GM12874 (cell line): ENCODE measurements at regions not wholly inside any gene's neighbourhood (a gene's known extent, or its start where the extent isn't known, plus 50 kb on each side); places are given as distances from the start of the nearest gene placed in this dataset.

Experiments
- TF ChIP-seq, protein P1 (sequence below): IDR thresholded peaks from 2 replicates; pipeline ENCODE4 v1.5.1; 2011; ENCODE audit warnings: low read depth, mild to moderate bottlenecking, control low read depth, low read length, moderate library complexity; ENCODE audit not compliant: insufficient read depth

DNA sequence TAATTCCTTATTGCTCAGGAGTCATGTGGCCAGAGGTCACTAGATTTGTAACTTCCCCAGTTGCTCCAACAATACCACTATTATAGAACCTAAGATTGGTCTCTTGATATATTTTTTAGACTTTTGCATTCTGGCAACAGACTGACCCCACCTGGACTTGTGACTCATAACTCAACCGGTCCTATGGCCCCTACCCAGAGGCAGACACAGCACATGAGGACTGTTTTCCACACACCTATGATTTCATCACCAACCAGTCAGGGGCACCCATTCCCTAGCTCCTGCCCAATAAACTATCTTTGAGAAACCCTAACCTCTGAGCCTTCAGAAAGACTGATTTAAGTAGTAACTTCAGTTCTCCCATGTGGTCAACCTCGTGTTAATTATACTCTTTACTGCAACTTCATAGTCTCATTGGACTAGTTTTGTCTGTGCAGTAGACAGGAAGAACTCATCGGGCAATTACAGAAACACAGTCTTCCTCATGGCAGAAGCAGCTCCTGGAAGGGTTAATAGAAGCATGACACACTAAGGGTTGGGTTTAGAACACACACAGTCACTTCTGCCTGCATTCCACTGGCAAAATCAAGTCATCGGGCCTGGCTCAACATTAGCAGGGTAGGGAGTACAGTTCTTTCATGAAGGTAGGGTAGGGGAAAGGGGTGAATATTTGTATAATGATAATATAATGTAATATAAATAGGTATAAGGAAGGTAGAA lies 251.8 kb downstream of the UQCRFS1 start:
- TF ChIP-seq, protein P1, sequence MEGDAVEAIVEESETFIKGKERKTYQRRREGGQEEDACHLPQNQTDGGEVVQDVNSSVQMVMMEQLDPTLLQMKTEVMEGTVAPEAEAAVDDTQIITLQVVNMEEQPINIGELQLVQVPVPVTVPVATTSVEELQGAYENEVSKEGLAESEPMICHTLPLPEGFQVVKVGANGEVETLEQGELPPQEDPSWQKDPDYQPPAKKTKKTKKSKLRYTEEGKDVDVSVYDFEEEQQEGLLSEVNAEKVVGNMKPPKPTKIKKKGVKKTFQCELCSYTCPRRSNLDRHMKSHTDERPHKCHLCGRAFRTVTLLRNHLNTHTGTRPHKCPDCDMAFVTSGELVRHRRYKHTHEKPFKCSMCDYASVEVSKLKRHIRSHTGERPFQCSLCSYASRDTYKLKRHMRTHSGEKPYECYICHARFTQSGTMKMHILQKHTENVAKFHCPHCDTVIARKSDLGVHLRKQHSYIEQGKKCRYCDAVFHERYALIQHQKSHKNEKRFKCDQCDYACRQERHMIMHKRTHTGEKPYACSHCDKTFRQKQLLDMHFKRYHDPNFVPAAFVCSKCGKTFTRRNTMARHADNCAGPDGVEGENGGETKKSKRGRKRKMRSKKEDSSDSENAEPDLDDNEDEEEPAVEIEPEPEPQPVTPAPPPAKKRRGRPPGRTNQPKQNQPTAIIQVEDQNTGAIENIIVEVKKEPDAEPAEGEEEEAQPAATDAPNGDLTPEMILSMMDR, result no peak

DNA sequence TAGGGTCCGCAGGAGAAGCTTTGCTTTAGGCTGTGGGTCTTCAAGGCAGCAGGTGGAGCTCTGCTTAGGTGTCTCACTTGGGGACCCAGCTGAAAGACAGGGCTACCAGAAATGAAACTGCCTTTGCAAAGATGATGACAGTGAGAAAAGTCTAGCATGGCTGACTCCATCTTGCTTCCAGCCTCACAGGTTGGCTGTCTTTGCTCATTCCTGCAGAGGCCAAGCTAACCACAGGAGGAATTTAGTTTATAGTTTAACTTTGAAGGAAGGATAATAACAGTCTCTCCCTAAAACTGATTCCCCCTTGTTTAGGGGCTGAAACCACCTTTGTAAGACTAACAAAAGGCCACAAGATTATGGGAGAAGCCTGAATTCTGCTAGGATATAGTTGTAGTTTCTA lies 252.4 kb downstream of the UQCRFS1 start:
- TF ChIP-seq, protein P1, result no peak

DNA sequence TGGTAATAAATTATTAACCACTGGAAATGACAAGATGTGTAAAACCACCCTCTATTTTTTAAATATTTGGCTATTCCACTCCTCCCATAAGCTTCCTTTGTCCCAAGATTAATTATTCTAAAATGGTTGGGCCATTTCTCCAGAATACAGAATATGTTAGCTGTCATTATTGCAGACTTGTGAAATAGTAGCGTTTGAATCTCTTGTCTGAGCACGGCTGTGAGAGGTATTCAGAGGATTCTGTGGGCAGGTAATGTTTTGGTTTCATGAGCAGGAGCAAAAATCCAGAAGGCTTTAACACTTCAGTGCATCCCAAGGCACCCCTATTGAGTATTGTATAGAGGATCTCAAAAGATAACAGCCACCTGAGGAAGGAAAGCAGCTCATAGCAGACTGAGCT lies 256.0 kb downstream of the UQCRFS1 start:
- TF ChIP-seq, protein P1, result no peak

DNA sequence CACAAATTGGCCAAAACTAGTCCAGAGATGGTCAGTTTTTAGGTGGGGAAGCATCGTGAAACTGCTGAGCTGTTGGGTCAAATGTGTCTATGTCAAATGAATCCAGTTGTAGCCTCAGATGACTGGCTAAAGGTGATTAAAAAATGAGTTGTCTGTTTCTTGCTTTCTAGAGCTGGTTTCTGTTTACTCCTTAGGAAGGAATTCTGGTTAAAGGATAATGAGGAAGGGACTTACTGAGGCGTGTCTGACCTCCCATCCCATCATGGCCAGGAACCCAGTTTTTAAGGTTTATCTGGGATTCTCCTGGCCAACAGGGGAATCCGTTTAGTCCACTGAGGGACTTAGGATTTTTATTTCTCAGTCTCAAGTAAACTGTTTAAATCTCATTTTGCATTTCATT lies 256.5 kb downstream of the UQCRFS1 start:
- TF ChIP-seq, protein P1, result no peak

DNA sequence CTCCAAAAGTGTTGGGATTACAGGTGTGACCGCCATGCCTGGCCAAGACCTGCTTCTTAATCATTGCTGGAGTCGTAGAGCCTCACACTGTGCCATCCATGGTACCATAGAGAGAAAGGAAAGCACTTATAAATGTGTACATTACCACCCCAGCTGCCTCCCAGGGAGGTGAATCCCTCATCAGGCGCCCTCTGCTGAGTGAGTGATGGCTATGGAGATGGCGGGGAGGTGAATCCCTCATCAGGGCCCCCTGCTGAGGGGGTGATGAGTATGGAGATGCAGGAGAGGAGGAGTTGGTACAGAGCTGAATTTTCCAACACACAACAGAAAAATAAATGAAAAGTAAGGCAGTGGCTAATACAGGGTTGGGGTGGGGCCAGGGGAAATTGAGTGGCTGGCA lies 263.4 kb downstream of the UQCRFS1 start:
- TF ChIP-seq, protein P1, result no peak

DNA sequence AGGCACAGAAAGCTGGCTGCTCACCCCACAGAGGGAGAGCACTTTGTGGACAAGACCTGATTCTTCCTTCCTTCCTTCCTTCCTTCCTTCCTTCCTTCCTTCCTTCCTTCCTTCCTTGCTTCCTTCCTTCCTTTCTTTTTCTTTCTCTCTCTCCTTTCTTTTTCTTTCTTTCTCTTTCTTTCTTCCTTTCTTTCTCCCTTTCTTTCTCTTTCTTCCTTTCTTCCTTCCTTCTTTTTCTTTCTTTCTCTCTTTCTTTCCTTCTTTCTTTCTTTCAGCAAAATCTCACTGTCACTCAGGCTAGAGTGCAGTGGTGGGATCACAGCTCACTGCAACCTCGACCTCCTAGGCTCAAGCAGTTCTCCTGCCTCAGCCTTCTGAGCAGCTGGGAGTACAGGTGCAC lies 263.9 kb downstream of the UQCRFS1 start:
- TF ChIP-seq, protein P1, result no peak

DNA sequence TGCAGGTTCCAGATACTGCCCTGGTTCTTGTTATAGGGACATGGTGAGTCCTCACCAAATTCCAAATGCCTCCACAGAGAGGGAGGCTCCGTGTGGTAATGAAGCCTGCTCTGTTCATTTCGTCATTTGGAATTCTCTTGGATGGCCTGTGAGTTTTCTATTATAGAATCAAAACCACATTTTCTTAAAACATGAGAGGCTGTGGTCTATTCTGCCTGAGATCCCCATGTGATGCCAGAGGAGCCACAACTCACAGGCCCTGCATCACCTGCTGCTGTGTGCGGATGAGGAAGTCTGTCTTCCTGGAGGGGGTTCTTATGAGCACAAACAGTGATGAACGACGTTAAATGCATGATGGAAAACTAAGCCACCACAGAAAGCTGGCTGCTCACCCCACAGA lies 264.4 kb downstream of the UQCRFS1 start:
- TF ChIP-seq, protein P1, result no peak
